Fibroblast of skin of scalp (primary cell): ENCODE measurements at regions not wholly inside any gene's neighbourhood (a gene's known extent, or its start where the extent isn't known, plus 50 kb on each side); places are given as distances from the start of the nearest gene placed in this dataset.
"Not testable (repeated sequence)": the region's sequence is repeated elsewhere in the genome, so short reads cannot be mapped to it uniquely, and the experiment has no call there.

Experiments
- DNase-seq: peaks from one replicate; pipeline ENCODE4 v3.0.0-alpha.2; 2013

DNA sequence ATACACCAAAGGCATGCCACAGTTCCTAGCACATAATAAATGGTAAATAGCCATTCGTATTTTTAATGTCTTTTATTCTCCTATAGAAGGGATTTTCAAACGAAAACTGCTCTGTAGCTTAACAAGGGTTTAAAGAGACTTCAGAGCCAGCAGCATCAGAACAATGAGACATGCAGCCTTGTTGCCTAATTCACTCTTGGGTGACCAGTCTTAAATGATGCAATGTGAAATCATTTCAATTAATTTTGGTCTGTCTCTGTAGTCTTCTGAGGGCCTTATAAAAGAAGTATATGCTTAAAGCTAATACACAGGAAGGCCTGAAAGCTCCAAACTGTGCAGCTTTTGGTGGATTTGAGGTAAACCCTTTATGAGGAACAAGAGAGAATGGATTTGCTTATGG lies 888.8 kb upstream of the WWC1 start:
- DNase-seq: peak; percentile 48

DNA sequence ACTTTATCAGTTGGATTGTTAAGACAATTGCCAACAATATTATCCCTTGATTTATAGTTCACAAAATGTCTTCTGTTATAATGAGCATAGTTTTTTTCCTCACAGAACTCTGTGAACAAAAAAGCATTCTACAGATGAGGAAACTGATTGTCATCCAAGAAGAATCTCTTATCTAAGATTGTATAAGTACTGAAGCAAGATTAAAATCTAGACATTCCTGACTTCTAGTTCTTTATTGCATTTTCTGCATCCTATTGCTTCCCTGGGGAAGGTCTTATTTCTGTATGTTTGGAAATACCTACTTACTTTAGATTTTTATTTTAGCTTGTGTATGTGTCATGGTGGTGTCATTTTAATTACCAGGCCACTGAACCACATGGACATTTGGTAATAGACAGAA lies 884.9 kb upstream of the WWC1 start:
- DNase-seq: peak; percentile 13

- DNase-seq: peak; percentile 58
Observed at GRCh38 chr5:167412556-167412955, 878.9 kb upstream of the WWC1 start.

DNA sequence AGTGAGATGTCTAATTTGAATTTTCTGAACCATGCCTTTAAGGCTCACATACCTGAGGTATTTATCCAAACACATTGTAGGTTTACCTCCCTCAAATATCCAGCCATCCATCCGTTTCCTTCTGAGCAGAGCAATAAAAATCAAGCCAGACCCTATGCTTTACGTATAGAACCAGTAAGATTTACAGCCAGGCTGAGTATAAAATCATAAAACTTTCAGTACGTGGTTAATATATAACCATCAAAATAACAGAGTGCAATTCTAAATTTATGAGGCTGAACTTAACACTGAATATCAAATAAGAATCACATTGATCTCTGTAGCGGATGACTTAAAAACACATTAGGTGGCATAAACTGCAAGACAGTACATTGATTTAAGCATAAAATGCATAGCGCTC lies 877.9 kb upstream of the WWC1 start:
- DNase-seq: no peak

DNA sequence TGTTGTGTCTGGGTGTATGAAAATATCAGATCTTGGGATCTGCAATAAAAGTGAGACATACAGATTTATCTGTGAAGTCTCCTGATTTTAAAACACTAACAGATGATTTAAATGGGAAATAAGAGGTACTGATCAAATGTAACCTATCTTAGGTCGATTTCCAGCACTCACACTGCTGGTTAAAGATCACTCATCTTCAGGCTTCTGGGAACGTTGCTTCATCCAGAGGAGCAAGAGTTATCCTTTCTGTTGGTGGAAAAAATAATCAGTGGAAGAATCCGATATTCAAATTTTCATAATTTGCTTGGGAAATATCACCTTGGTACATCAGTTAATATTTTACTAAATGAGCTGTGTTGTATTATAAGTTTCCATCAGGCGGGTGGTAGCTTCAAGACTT lies 876.8 kb upstream of the WWC1 start:
- no peak for DNase-seq

GRCh38 chr5:167415779-167416746 lies 875.4 kb upstream of the WWC1 start:
- DNase-seq: no peak

GRCh38 chr5:167417662-167418061 lies 873.8 kb upstream of the WWC1 start:
- no peak for DNase-seq

DNA sequence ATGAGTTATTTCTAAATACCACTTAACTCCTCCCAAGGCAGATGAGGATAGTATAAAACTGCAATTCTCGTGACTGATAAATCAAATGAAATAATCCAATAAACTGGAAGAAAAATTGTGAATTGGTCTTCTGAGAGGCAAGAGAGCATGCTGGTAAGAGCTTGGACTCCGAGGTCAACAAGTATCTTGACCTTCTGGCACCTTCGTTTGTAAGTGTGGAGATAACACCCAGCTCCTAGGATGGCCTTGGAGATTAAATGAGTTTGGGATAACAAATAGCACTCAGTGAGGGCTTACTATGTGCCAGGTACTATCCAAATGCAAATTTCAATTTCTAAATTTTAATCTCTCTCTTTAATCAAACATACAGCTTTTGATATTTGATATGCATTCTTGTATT lies 866.3 kb upstream of the WWC1 start:
- DNase-seq: no peak

- no peak for DNase-seq
Observed at GRCh38 chr5:167426501-167426900, 864.9 kb upstream of the WWC1 start.

DNA sequence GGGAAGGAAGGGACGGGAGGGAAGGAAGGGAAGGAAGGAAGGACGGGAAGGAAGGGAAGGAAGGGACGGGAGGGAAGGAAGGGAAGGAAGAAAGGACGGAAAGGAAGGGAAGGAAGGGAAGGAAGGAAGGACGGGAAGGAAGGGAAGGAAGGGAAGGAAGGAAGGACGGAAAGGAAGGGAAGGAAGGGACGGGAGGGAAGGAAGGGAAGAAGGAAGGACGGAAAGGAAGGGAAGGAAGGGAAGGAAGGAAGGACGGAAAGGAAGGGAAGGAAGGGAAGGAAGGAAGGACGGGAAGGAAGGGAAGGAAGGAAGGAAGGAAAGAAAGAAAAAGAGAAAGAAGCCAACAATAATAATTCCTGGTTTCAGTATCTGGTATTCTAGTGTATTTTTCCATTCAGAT lies 863.8 kb upstream of the WWC1 start:
- not testable (repeated sequence) for DNase-seq

DNA sequence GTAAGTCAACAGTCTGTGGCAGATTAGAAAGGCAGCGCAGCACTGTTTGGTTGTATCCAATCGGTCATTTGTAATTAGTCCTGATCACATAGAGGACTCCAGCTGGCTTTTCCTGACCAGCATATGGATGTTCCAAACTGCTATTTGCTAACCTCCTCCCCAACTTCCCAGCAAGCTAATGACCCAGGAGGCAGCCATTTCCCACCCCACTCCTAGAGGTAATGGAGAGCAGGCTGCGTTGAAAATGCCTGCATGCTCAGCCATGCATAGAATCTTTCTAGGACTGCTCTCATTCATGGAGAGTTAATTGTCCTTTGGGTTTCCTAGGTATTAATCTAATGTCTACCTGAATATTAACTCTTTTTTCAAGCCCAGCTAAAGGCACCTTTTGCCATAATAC lies 850.6 kb upstream of the WWC1 start:
- no peak for DNase-seq

- peak; percentile 28 for DNase-seq
Observed at GRCh38 chr5:167442922-167443321, 848.5 kb upstream of the WWC1 start.

- DNase-seq: no peak
Observed at GRCh38 chr5:167447466-167448375, 843.7 kb upstream of the WWC1 start.

DNA sequence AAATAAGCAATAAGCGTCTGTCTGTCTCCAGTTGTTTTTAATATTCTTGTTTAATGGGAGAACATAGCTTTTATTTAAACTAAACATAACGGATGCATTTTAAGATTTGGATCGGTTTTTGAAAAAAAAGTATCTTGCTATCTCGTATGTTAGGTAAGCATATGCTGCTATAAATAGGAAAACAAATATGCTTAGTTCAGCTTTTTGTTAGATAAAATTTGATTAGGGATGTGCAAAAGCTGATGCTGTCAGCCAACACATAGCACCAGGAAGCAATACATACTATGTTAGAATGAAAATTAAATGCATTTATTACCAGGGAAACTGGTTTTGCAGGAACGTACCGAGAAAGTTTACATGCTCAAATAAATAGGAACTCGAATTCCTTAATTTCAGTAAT lies 843.1 kb upstream of the WWC1 start:
- no peak for DNase-seq

GRCh38 chr5:167451076-167451475 lies 840.4 kb upstream of the WWC1 start:
- peak; percentile 88 for DNase-seq

GRCh38 chr5:167452136-167452535 lies 839.3 kb upstream of the WWC1 start:
- DNase-seq: peak; percentile 87

DNA sequence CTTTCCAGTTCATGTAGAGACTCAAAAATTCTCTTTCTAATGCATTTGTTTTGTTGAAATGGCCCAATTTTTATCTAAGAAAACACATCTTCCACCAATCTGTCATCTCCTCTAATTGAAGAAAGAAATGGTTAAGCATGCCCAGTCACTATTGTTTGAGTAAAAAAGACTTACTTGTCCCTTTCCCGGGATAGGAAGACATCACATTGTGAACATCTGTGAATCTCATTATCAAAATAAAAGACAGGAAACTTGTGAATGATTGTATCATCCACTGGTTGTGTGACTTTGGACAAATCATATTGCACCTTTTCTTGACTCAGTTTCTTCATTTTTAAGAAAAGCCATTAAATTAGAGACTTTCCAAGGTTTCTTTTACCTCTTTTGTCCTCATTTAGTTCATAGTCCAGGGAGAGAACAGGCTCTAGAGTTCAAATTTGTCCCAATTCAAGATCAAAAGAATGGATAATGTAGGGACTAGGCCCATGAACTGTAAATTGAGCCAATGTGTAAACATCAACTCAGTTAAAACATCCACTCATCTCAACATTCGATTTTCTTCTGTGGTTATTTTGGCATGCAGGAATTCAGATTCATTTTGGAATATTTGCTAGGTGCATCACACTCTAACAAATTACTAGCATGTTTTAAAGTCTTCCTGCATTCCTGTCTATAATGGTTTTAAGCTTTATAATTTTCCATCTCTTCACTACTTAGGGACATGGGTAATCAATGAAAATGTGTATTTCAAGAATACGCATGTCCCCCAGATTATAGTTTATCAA lies 838.0 kb upstream of the WWC1 start:
- DNase-seq: peak; percentile 80

GRCh38 chr5:167458412-167458811 lies 833.0 kb upstream of the WWC1 start:
- DNase-seq: no peak

- DNase-seq: no peak
Observed at GRCh38 chr5:167460449-167461020, 830.9 kb upstream of the WWC1 start.

DNA sequence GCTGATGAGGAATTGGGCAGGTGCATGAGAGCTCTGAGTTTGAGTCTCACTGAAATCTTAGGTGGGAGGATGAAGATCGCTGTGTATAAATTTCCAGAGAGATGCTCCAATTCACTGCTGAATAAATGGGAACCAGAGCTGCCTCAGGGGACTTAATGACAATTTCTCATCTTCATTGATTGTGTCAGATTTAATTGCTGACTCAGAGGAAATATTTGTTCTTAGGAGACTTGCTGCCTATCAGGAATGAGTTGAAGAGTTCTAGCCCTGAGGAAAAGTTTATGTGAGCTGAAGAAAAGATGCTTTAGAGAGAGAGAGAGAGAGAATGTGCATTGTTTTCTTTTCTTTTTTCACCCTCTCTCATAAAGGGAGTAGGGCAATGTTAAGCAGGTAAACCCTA lies 827.5 kb upstream of the WWC1 start:
- DNase-seq: no peak

GRCh38 chr5:167466992-167467391 lies 824.5 kb upstream of the WWC1 start:
- no peak for DNase-seq

GRCh38 chr5:167472566-167473108 lies 818.8 kb upstream of the WWC1 start:
- DNase-seq: no peak
